ENCODE measurements at regions not wholly inside any gene's neighbourhood (a gene's known extent, or its start where the extent isn't known, plus 50 kb on each side); places are given as distances from the start of the nearest gene placed in this dataset.

GRCh38 chr3:166285001-166285400 lies 447.8 kb upstream of the BCHE start:
- WGBS (ENCODE audit: insufficient coverage) = no CpG with 5 or more reads among the region's 2 CpGs
- H3K4me3 Mint-ChIP-seq = no peak overlapping the region
- H3K27ac Mint-ChIP-seq = no peak overlapping the region
- TF ChIP-seq CTCF (IDR thresholded peaks at IDR 0.05) = no peak
- H3K36me3 Mint-ChIP-seq = no peaks in the 10 kb centered on the region
- H3K4me3 ChIP-seq (replicated peaks in 1 of 3; ENCODE audit: low read depth in 2 of 3, low read length in 3 of 3) = no peak overlapping the region
- H4K20me1 ChIP-seq (ENCODE audit: insufficient read depth, low read length) = no peaks in the 10 kb centered on the region
- no peaks in the 10 kb centered on the region for H3K79me2 ChIP-seq (ENCODE audit: insufficient read depth, low read length)
- H3K4me1 ChIP-seq (ENCODE audit: control insufficient read depth in 1 of 2, insufficient read depth in 2 of 2, low read length in 2 of 2) = no peaks in the 10 kb centered on the region
- H2AFZ ChIP-seq (ENCODE audit: insufficient read depth, low read depth, low read length, poor library complexity, severe bottlenecking) = no peak overlapping the region
- H3K9me3 ChIP-seq (replicated peaks in 1 of 2; ENCODE audit: control insufficient read depth in 1 of 2, insufficient read depth in 1 of 2, low read length in 2 of 2) = no peaks in the 10 kb centered on the region
- H3K27ac ChIP-seq (ENCODE audit: low read depth in 1 of 2, low read length in 2 of 2) = no peak overlapping the region
- peaks cover 0 to 2% (median 0%) of the 10 kb centered on the region in 3 donors for H3K27me3 Mint-ChIP-seq (ENCODE audit: low read depth in 3 of 3)
- no peaks in the 10 kb centered on the region for H3K27me3 ChIP-seq (ENCODE audit: control insufficient read depth in 2 of 2, insufficient read depth in 2 of 2, low read length in 2 of 2)
- peaks cover 0 to 2% (median 0%) of the 10 kb centered on the region in 7 donors for H3K9me3 Mint-ChIP-seq
- H3K4me2 ChIP-seq (replicated peaks; ENCODE audit: extremely low read depth, low read length, poor library complexity, severe bottlenecking) = no peak overlapping the region
- H3K36me3 ChIP-seq (replicated peaks in 1 of 2; ENCODE audit: control insufficient read depth in 1 of 2, insufficient read depth in 2 of 2, low read length in 2 of 2) = no peaks in the 10 kb centered on the region
- no peaks in the 10 kb centered on the region for H3K4me1 Mint-ChIP-seq
- no peak for DNase-seq
- no peak overlapping the region for H3K9ac ChIP-seq (ENCODE audit: insufficient read depth, low read length, poor library complexity, severe bottlenecking)
- intact Hi-C loops (cut with micrococcal nuclease) = no loop called here

GRCh38 chr3:166283840-166284239 lies 446.6 kb upstream of the BCHE start:
- Histone ChIP-seq H3K4me2 (replicated peaks; ENCODE audit: extremely low read depth, low read length, poor library complexity, severe bottlenecking) (no peak overlapping the region), H2AFZ (ENCODE audit: insufficient read depth, low read depth, low read length, poor library complexity, severe bottlenecking) (no peak overlapping the region), H3K4me1 (ENCODE audit: control insufficient read depth in 1 of 2, insufficient read depth in 2 of 2, low read length in 2 of 2) (no peaks in the 10 kb centered on the region), H3K9me3 (replicated peaks in 1 of 2; ENCODE audit: control insufficient read depth in 1 of 2, insufficient read depth in 1 of 2, low read length in 2 of 2) (no peaks in the 10 kb centered on the region), H4K20me1 (ENCODE audit: insufficient read depth, low read length) (no peaks in the 10 kb centered on the region), H3K27me3 (ENCODE audit: control insufficient read depth in 2 of 2, insufficient read depth in 2 of 2, low read length in 2 of 2) (no peaks in the 10 kb centered on the region), H3K4me3 (replicated peaks in 1 of 3; ENCODE audit: low read depth in 2 of 3, low read length in 3 of 3) (no peak overlapping the region), H3K27ac (ENCODE audit: low read depth in 1 of 2, low read length in 2 of 2) (no peak overlapping the region), H3K36me3 (replicated peaks in 1 of 2; ENCODE audit: control insufficient read depth in 1 of 2, insufficient read depth in 2 of 2, low read length in 2 of 2) (no peaks in the 10 kb centered on the region), H3K9ac (ENCODE audit: insufficient read depth, low read length, poor library complexity, severe bottlenecking) (no peak overlapping the region), H3K79me2 (ENCODE audit: insufficient read depth, low read length) (no peaks in the 10 kb centered on the region)
- Mint-ChIP-seq H3K4me3 (no peak overlapping the region), H3K27me3 (ENCODE audit: low read depth in 3 of 3) (peaks cover 0 to 2% (median 0%) of the 10 kb centered on the region in 3 donors), H3K36me3 (no peaks in the 10 kb centered on the region), H3K27ac (no peak overlapping the region), H3K9me3 (peaks cover 0 to 2% (median 0%) of the 10 kb centered on the region in 7 donors), H3K4me1 (no peaks in the 10 kb centered on the region)
- DNase-seq = no peak
- no peak for TF ChIP-seq CTCF (IDR thresholded peaks at IDR 0.05)
- intact Hi-C loops (cut with micrococcal nuclease) = no loop called here
- 94% methylated on average over 2 of the region's 5 CpGs for WGBS (ENCODE audit: insufficient coverage)

All from CD14-positive monocyte (primary cell).